WTC11 (cell line): ENCODE measurements at regions not wholly inside any gene's neighbourhood (a gene's known extent, or its start where the extent isn't known, plus 50 kb on each side); places are given as distances from the start of the nearest gene placed in this dataset.

Source experiments
- ATAC-seq: fragments of 200-7000 bp; cut with Tn5 transposase; 2 replicates; pipeline ENCODE4 v1.10.0; 2021; ENCODE audit warnings: mild to moderate bottlenecking, moderate library complexity
- CTCF ChIA-PET: fragments of 300-600 bp; sonication (Branson Sonifier 250); formaldehyde crosslinking; loops from one replicate; lab custom pipeline; 2021; ENCODE audit warnings: antibody characterized with exemption; lab: Charles Lee
- POLR2A ChIA-PET: fragments of 350-600 bp; sonication (Branson Sonifier 250); formaldehyde crosslinking; loops from one replicate; lab custom pipeline; 2021; ENCODE audit warnings: antibody characterized with exemption; lab: Charles Lee
- DNase-seq: peaks from one replicate; pipeline ENCODE4 v3.0.0; 2021; ENCODE audit warnings: low spot score
- H3K27ac Mint-ChIP-seq: 2 replicates; pipeline ENCODE4 v1.8.0; 2021; ENCODE audit warnings: mixed read lengths
- H3K27me3 Mint-ChIP-seq: 2 replicates; pipeline ENCODE4 v1.8.0; 2021; ENCODE audit warnings: low read depth, mild to moderate bottlenecking, moderate library complexity, mixed read lengths
- H3K36me3 Mint-ChIP-seq: 2 replicates; pipeline ENCODE4 v1.8.0; 2021; ENCODE audit warnings: mixed read lengths
- H3K4me1 Mint-ChIP-seq: 2 replicates; pipeline ENCODE4 v1.8.0; 2022; ENCODE audit warnings: mixed read lengths
- H3K4me3 Mint-ChIP-seq: 2 replicates; pipeline ENCODE4 v1.8.0; 2021; ENCODE audit warnings: mild to moderate bottlenecking, moderate library complexity, mixed read lengths
- H3K9me3 Mint-ChIP-seq: 2 replicates; pipeline ENCODE4 v1.8.0; 2021; ENCODE audit warnings: mixed read lengths
- ATF1 ChIP-seq: sonication (generic); formaldehyde crosslinking; IDR thresholded peaks from 2 replicates; pipeline ENCODE4 v1.8.1; 2023; ENCODE audit warnings: mild to moderate bottlenecking, moderate library complexity, missing genetic modification reagents
- CBFB ChIP-seq: sonication (generic); formaldehyde crosslinking; IDR thresholded peaks from 2 replicates; pipeline ENCODE4 v1.8.1; 2022; ENCODE audit warnings: mild to moderate bottlenecking, low read depth, missing genetic modification reagents
- GABPB1 ChIP-seq: sonication (generic); formaldehyde crosslinking; IDR thresholded peaks from 2 replicates; pipeline ENCODE4 v1.8.1; 2023; ENCODE audit warnings: mild to moderate bottlenecking, missing genetic modification reagents
- NR1H2 ChIP-seq: sonication (generic); formaldehyde crosslinking; IDR thresholded peaks from 2 replicates; pipeline ENCODE4 v1.9.0; 2021; ENCODE audit warnings: mild to moderate bottlenecking, moderate library complexity, missing genetic modification reagents
- SMAD3 ChIP-seq: sonication (generic); formaldehyde crosslinking; IDR thresholded peaks from 2 replicates; pipeline ENCODE4 v1.8.0; 2022; ENCODE audit warnings: missing genetic modification reagents, mild to moderate bottlenecking, borderline replicate concordance
- TEAD1 ChIP-seq: sonication (generic); formaldehyde crosslinking; IDR thresholded peaks from 2 replicates; pipeline ENCODE4 v1.8.0; 2022; ENCODE audit warnings: mild to moderate bottlenecking, missing genetic modification reagents
- TEAD4 ChIP-seq: sonication (generic); formaldehyde crosslinking; IDR thresholded peaks from 2 replicates; pipeline ENCODE4 v1.8.0; 2022; ENCODE audit warnings: mild to moderate bottlenecking, missing genetic modification reagents
- ZNF121 ChIP-seq: sonication (generic); formaldehyde crosslinking; IDR thresholded peaks from 2 replicates; pipeline ENCODE4 v1.8.0; 2023; ENCODE audit warnings: missing genetic modification reagents
- ZNF138 ChIP-seq: sonication (generic); formaldehyde crosslinking; conservative IDR thresholded peaks from 2 replicates; pipeline ENCODE4 v1.8.1; 2022; ENCODE audit warnings: mild to moderate bottlenecking, moderate library complexity, missing genetic modification reagents
- ZNF263 ChIP-seq: sonication (generic); formaldehyde crosslinking; IDR thresholded peaks from 2 replicates; pipeline ENCODE4 v1.8.1; 2022; ENCODE audit warnings: low read depth, mild to moderate bottlenecking, moderate library complexity, missing genetic modification reagents
- TF ChIP-seq, protein P1 (sequence below): sonication (generic); formaldehyde crosslinking; IDR thresholded peaks from 2 replicates; pipeline ENCODE4 v1.8.1; 2023; ENCODE audit warnings: mild to moderate bottlenecking, missing genetic modification reagents
- TF ChIP-seq, protein P2 (sequence below): sonication (generic); formaldehyde crosslinking; IDR thresholded peaks from 2 replicates; pipeline ENCODE4 v1.8.1; 2023; ENCODE audit warnings: mild to moderate bottlenecking, missing genetic modification reagents, borderline replicate concordance
- TF ChIP-seq, protein P3 (sequence below): fragments of 250-450 bp; sonication (Bioruptor Pico); IDR thresholded peaks from 2 replicates; pipeline ENCODE4 v1.9.0; 2021; ENCODE audit warnings: mild to moderate bottlenecking, borderline replicate concordance
- TF ChIP-seq, protein P4 (sequence below): sonication (generic); formaldehyde crosslinking; IDR thresholded peaks from 2 replicates; pipeline ENCODE4 v1.8.0; 2023; ENCODE audit warnings: mild to moderate bottlenecking, missing genetic modification reagents
- TF ChIP-seq, protein P5 (sequence below): sonication (generic); formaldehyde crosslinking; IDR thresholded peaks from 2 replicates; pipeline ENCODE4 v1.8.1; 2023; ENCODE audit warnings: mild to moderate bottlenecking, missing genetic modification reagents
- TF ChIP-seq, protein P6 (sequence below): sonication (generic); formaldehyde crosslinking; conservative IDR thresholded peaks from 2 replicates; pipeline ENCODE4 v1.8.1; 2022; ENCODE audit warnings: mild to moderate bottlenecking, missing genetic modification reagents
- TF ChIP-seq, protein P7 (sequence below): sonication (generic); formaldehyde crosslinking; conservative IDR thresholded peaks from 2 replicates; pipeline ENCODE4 v1.8.1; 2023; ENCODE audit warnings: mild to moderate bottlenecking, low read depth, missing genetic modification reagents, moderate library complexity

DNA sequence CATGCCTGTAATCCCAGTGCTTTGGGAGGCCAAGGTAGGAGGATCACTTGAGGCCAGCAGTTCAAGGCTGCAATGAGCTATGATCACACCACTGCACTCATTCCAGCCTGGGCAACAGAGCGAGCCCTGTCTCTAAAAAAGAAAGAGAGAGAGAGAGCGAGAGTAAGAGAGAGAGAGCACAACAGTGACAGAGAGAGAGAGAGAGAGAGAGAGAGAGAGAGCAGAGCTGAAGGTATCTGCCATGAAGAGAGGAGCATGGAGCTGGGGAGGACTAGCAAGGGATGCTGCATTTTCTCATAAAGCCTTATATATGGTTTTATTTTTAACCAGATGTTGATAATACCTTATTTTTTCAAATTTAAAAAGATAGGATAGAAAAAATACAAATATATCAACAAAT is 84.5 kb upstream of the RNF32 start:
- ChIA-PET POLR2A (no interaction called here), CTCF (no interaction called here)
- Mint-ChIP-seq H3K27me3 (no peaks in the 10 kb centered on the region), H3K36me3 (no peaks in the 10 kb centered on the region), H3K4me1 (peaks cover 9% of the 10 kb centered on the region), H3K9me3 (no peaks in the 10 kb centered on the region), H3K4me3 (no peak overlapping the region), H3K27ac (no peak overlapping the region)
- ATAC-seq = no peak
- no peak for DNase-seq
- TF ChIP-seq, protein P1, sequence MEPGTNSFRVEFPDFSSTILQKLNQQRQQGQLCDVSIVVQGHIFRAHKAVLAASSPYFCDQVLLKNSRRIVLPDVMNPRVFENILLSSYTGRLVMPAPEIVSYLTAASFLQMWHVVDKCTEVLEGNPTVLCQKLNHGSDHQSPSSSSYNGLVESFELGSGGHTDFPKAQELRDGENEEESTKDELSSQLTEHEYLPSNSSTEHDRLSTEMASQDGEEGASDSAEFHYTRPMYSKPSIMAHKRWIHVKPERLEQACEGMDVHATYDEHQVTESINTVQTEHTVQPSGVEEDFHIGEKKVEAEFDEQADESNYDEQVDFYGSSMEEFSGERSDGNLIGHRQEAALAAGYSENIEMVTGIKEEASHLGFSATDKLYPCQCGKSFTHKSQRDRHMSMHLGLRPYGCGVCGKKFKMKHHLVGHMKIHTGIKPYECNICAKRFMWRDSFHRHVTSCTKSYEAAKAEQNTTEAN (CRISPR knock-in tag) = no peak
- TF ChIP-seq ZNF138 (CRISPR knock-in tag) = no peak
- no peak for TF ChIP-seq NR1H2 (CRISPR knock-in tag)
- no peak for TF ChIP-seq SMAD3 (CRISPR knock-in tag)
- TF ChIP-seq ATF1 (CRISPR knock-in tag) = no peak
- TF ChIP-seq, protein P2, sequence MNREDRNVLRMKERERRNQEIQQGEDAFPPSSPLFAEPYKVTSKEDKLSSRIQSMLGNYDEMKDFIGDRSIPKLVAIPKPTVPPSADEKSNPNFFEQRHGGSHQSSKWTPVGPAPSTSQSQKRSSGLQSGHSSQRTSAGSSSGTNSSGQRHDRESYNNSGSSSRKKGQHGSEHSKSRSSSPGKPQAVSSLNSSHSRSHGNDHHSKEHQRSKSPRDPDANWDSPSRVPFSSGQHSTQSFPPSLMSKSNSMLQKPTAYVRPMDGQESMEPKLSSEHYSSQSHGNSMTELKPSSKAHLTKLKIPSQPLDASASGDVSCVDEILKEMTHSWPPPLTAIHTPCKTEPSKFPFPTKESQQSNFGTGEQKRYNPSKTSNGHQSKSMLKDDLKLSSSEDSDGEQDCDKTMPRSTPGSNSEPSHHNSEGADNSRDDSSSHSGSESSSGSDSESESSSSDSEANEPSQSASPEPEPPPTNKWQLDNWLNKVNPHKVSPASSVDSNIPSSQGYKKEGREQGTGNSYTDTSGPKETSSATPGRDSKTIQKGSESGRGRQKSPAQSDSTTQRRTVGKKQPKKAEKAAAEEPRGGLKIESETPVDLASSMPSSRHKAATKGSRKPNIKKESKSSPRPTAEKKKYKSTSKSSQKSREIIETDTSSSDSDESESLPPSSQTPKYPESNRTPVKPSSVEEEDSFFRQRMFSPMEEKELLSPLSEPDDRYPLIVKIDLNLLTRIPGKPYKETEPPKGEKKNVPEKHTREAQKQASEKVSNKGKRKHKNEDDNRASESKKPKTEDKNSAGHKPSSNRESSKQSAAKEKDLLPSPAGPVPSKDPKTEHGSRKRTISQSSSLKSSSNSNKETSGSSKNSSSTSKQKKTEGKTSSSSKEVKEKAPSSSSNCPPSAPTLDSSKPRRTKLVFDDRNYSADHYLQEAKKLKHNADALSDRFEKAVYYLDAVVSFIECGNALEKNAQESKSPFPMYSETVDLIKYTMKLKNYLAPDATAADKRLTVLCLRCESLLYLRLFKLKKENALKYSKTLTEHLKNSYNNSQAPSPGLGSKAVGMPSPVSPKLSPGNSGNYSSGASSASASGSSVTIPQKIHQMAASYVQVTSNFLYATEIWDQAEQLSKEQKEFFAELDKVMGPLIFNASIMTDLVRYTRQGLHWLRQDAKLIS = no peak
- TF ChIP-seq CBFB (CRISPR knock-in tag) = no peak
- TF ChIP-seq, protein P3, sequence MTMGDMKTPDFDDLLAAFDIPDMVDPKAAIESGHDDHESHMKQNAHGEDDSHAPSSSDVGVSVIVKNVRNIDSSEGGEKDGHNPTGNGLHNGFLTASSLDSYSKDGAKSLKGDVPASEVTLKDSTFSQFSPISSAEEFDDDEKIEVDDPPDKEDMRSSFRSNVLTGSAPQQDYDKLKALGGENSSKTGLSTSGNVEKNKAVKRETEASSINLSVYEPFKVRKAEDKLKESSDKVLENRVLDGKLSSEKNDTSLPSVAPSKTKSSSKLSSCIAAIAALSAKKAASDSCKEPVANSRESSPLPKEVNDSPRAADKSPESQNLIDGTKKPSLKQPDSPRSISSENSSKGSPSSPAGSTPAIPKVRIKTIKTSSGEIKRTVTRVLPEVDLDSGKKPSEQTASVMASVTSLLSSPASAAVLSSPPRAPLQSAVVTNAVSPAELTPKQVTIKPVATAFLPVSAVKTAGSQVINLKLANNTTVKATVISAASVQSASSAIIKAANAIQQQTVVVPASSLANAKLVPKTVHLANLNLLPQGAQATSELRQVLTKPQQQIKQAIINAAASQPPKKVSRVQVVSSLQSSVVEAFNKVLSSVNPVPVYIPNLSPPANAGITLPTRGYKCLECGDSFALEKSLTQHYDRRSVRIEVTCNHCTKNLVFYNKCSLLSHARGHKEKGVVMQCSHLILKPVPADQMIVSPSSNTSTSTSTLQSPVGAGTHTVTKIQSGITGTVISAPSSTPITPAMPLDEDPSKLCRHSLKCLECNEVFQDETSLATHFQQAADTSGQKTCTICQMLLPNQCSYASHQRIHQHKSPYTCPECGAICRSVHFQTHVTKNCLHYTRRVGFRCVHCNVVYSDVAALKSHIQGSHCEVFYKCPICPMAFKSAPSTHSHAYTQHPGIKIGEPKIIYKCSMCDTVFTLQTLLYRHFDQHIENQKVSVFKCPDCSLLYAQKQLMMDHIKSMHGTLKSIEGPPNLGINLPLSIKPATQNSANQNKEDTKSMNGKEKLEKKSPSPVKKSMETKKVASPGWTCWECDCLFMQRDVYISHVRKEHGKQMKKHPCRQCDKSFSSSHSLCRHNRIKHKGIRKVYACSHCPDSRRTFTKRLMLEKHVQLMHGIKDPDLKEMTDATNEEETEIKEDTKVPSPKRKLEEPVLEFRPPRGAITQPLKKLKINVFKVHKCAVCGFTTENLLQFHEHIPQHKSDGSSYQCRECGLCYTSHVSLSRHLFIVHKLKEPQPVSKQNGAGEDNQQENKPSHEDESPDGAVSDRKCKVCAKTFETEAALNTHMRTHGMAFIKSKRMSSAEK = no peak
- TF ChIP-seq, protein P4, sequence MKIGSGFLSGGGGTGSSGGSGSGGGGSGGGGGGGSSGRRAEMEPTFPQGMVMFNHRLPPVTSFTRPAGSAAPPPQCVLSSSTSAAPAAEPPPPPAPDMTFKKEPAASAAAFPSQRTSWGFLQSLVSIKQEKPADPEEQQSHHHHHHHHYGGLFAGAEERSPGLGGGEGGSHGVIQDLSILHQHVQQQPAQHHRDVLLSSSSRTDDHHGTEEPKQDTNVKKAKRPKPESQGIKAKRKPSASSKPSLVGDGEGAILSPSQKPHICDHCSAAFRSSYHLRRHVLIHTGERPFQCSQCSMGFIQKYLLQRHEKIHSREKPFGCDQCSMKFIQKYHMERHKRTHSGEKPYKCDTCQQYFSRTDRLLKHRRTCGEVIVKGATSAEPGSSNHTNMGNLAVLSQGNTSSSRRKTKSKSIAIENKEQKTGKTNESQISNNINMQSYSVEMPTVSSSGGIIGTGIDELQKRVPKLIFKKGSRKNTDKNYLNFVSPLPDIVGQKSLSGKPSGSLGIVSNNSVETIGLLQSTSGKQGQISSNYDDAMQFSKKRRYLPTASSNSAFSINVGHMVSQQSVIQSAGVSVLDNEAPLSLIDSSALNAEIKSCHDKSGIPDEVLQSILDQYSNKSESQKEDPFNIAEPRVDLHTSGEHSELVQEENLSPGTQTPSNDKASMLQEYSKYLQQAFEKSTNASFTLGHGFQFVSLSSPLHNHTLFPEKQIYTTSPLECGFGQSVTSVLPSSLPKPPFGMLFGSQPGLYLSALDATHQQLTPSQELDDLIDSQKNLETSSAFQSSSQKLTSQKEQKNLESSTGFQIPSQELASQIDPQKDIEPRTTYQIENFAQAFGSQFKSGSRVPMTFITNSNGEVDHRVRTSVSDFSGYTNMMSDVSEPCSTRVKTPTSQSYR = no peak
- TF ChIP-seq, protein P5, sequence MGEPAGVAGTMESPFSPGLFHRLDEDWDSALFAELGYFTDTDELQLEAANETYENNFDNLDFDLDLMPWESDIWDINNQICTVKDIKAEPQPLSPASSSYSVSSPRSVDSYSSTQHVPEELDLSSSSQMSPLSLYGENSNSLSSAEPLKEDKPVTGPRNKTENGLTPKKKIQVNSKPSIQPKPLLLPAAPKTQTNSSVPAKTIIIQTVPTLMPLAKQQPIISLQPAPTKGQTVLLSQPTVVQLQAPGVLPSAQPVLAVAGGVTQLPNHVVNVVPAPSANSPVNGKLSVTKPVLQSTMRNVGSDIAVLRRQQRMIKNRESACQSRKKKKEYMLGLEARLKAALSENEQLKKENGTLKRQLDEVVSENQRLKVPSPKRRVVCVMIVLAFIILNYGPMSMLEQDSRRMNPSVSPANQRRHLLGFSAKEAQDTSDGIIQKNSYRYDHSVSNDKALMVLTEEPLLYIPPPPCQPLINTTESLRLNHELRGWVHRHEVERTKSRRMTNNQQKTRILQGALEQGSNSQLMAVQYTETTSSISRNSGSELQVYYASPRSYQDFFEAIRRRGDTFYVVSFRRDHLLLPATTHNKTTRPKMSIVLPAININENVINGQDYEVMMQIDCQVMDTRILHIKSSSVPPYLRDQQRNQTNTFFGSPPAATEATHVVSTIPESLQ (CRISPR knock-in tag) = no peak
- no peak for TF ChIP-seq TEAD1 (CRISPR knock-in tag)
- no peak for TF ChIP-seq TEAD4 (CRISPR knock-in tag)
- no peak for TF ChIP-seq GABPB1 (CRISPR knock-in tag)
- TF ChIP-seq, protein P6, sequence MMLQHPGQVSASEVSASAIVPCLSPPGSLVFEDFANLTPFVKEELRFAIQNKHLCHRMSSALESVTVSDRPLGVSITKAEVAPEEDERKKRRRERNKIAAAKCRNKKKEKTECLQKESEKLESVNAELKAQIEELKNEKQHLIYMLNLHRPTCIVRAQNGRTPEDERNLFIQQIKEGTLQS (CRISPR knock-in tag) = no peak
- TF ChIP-seq ZNF263 (CRISPR knock-in tag) = no peak
- no peak for TF ChIP-seq ZNF121 (CRISPR knock-in tag)
- TF ChIP-seq, protein P7, sequence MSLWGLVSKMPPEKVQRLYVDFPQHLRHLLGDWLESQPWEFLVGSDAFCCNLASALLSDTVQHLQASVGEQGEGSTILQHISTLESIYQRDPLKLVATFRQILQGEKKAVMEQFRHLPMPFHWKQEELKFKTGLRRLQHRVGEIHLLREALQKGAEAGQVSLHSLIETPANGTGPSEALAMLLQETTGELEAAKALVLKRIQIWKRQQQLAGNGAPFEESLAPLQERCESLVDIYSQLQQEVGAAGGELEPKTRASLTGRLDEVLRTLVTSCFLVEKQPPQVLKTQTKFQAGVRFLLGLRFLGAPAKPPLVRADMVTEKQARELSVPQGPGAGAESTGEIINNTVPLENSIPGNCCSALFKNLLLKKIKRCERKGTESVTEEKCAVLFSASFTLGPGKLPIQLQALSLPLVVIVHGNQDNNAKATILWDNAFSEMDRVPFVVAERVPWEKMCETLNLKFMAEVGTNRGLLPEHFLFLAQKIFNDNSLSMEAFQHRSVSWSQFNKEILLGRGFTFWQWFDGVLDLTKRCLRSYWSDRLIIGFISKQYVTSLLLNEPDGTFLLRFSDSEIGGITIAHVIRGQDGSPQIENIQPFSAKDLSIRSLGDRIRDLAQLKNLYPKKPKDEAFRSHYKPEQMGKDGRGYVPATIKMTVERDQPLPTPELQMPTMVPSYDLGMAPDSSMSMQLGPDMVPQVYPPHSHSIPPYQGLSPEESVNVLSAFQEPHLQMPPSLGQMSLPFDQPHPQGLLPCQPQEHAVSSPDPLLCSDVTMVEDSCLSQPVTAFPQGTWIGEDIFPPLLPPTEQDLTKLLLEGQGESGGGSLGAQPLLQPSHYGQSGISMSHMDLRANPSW = no peak
- TF ChIP-seq, all 79 proteins: peak for 0
